ENCODE measurements at regions not wholly inside any gene's neighbourhood (a gene's known extent, or its start where the extent isn't known, plus 50 kb on each side); places are given as distances from the start of the nearest gene placed in this dataset.

DNA sequence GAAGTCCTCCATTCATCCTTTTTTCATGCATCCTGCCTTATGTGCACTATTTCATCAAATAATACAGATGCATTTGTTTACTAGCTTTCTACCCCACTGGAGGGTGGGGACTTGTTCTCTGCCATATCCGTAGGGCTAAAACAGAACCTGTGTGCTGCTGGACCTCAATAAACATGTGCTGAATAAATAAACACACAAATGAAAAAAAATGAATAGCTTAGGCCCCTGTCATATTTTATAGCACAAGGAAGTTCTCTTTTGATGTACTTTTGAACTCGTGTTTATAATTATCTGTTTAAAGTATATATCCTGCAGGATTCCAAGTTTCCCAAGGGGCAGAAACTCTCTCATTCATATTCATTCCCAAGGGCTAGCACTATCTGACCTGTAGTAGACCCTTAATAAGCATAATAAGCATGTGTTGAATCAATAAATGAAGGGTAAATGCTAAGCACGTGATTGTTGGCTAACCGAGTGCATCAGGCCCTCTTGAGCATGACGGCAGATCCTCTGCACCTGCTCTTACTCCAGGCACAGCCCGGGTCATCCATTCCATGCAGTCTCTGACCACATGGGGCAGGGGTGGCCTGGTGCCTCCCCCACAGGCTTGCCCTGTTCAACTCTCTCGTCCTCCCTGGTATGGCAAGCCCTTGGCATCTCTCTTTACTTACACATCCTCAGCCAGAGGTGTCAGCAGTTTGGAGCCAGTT is 474.1 kb upstream of the ZMIZ1 start:
- CTCF ChIA-PET: interaction anchor here (0.7 kb wide), 1 partner anchor 1045 kb away, joined by 3 read pairs; no protein-coding TSS in a partner anchor
- H3K9me3 Mint-ChIP-seq (ENCODE audit: insufficient read depth): no peaks in the 10 kb centered on the region

DNA sequence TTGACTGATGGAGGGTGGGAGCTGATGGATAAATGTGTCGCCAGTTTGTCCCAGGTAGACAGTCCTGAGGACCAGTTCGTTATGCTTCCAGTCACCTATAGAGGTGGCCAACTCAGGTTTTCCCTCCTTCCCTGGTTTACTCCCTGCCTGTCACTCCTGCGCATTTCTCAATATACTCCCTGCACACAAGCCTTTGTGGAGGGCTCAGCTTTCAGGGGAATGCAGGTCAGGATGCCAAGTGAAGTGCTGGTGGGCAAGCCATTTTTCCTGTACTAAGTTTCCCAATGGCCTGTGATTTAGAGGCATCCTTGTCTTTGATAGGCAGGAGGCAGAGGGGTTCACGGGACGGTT is 473.5 kb upstream of the ZMIZ1 start:
- WGBS (ENCODE audit: insufficient coverage): 60% methylated on average over 1 of the region's 5 CpGs
- no peak overlapping the region for H3K9ac ChIP-seq (ENCODE audit: low read length)
- Mint-ChIP-seq H3K4me3 (no peak overlapping the region), H3K27ac (no peak overlapping the region), H3K4me1 (no peaks in the 10 kb centered on the region), H3K9me3 (ENCODE audit: insufficient read depth) (no peaks in the 10 kb centered on the region), H3K27me3 (peaks cover 18% of the 10 kb centered on the region)
- ChIA-PET CTCF (interaction anchor here (0.7 kb wide), 1 partner anchor 1046 kb away, joined by 3 read pairs; no protein-coding TSS in a partner anchor), POLR2A (no interaction called here)
- H3K4me1 ChIP-seq (ENCODE audit: control insufficient read depth in 2 of 2, insufficient read depth in 2 of 2, low read length in 2 of 2): no peaks in the 10 kb centered on the region
- DNase-seq: no peak
- H4K20me1 ChIP-seq (ENCODE audit: control insufficient read depth, insufficient read depth, low read length, poor library complexity, severe bottlenecking): no peaks in the 10 kb centered on the region
- H3K4me3 ChIP-seq (ENCODE audit: control extremely low read depth in 1 of 5, extremely low read depth in 1 of 5, insufficient read depth in 1 of 5, low read depth in 2 of 5, low read length in 4 of 5): no peak overlapping the region
- H2AFZ ChIP-seq (ENCODE audit: insufficient read depth, low read depth, low read length, poor library complexity, severe bottlenecking): no peak overlapping the region
- H3K79me2 ChIP-seq (ENCODE audit: control insufficient read depth, insufficient read depth, low read length): no peaks in the 10 kb centered on the region
- peaks cover 0 to 7% (median 0%) of the 10 kb centered on the region in 4 experiments for H3K27me3 ChIP-seq (replicated peaks in 1 of 4; ENCODE audit: control extremely low read depth in 1 of 4, control insufficient read depth in 3 of 4, insufficient read depth in 4 of 4, low read length in 3 of 4)
- no peaks in the 10 kb centered on the region for H3K36me3 ChIP-seq (replicated peaks in 1 of 2; ENCODE audit: control extremely low read depth in 1 of 2, control insufficient read depth in 1 of 2, extremely low read depth in 1 of 2, insufficient read depth in 2 of 2, low read length in 1 of 2)
- intact Hi-C loops (cut with micrococcal nuclease): no loop called here
- ATAC-seq (ENCODE audit: low read depth): no peak
- TF ChIP-seq, protein P1, sequence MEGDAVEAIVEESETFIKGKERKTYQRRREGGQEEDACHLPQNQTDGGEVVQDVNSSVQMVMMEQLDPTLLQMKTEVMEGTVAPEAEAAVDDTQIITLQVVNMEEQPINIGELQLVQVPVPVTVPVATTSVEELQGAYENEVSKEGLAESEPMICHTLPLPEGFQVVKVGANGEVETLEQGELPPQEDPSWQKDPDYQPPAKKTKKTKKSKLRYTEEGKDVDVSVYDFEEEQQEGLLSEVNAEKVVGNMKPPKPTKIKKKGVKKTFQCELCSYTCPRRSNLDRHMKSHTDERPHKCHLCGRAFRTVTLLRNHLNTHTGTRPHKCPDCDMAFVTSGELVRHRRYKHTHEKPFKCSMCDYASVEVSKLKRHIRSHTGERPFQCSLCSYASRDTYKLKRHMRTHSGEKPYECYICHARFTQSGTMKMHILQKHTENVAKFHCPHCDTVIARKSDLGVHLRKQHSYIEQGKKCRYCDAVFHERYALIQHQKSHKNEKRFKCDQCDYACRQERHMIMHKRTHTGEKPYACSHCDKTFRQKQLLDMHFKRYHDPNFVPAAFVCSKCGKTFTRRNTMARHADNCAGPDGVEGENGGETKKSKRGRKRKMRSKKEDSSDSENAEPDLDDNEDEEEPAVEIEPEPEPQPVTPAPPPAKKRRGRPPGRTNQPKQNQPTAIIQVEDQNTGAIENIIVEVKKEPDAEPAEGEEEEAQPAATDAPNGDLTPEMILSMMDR (IDR thresholded peaks at IDR 0.05): no peak
- no peak for TF ChIP-seq EZH2 (IDR thresholded peaks at IDR 0.05; ENCODE audit: borderline replicate concordance, insufficient read depth, low read depth, low read length, poor library complexity, severe bottlenecking)
- H3K4me2 ChIP-seq (replicated peaks; ENCODE audit: low read depth, low read length, poor library complexity, severe bottlenecking): no peak overlapping the region
- H3K9me3 ChIP-seq (ENCODE audit: control extremely low read depth in 1 of 3, control insufficient read depth in 2 of 3, insufficient read depth in 1 of 3, low read length in 2 of 3): no peaks in the 10 kb centered on the region
- H3K27ac ChIP-seq (ENCODE audit: low read length in 2 of 2): no peak overlapping the region

More for the DNA sequence above, 474.1 kb upstream of the ZMIZ1 start:
- ATAC-seq (ENCODE audit: low read depth) (no peak), DNase-seq (no peak)
- no peak overlapping the region for H2AFZ ChIP-seq (ENCODE audit: insufficient read depth, low read depth, low read length, poor library complexity, severe bottlenecking)
- peaks cover 18% of the 10 kb centered on the region for H3K27me3 Mint-ChIP-seq
- no peak overlapping the region for H3K27ac Mint-ChIP-seq
- H3K9me3 ChIP-seq (ENCODE audit: control extremely low read depth in 1 of 3, control insufficient read depth in 2 of 3, insufficient read depth in 1 of 3, low read length in 2 of 3): no peaks in the 10 kb centered on the region
- H4K20me1 ChIP-seq (ENCODE audit: control insufficient read depth, insufficient read depth, low read length, poor library complexity, severe bottlenecking): no peaks in the 10 kb centered on the region
- no peaks in the 10 kb centered on the region for H3K36me3 ChIP-seq (replicated peaks in 1 of 2; ENCODE audit: control extremely low read depth in 1 of 2, control insufficient read depth in 1 of 2, extremely low read depth in 1 of 2, insufficient read depth in 2 of 2, low read length in 1 of 2)
- no peak overlapping the region for H3K27ac ChIP-seq (ENCODE audit: low read length in 2 of 2)
- intact Hi-C loops (cut with micrococcal nuclease): no loop called here
- H3K4me3 ChIP-seq (ENCODE audit: control extremely low read depth in 1 of 5, extremely low read depth in 1 of 5, insufficient read depth in 1 of 5, low read depth in 2 of 5, low read length in 4 of 5): no peak overlapping the region
- TF ChIP-seq, protein P1 (IDR thresholded peaks at IDR 0.05): no peak
- no peak for TF ChIP-seq EZH2 (IDR thresholded peaks at IDR 0.05; ENCODE audit: borderline replicate concordance, insufficient read depth, low read depth, low read length, poor library complexity, severe bottlenecking)
- POLR2A ChIA-PET: no interaction called here
- no peaks in the 10 kb centered on the region for H3K4me1 Mint-ChIP-seq
- H3K4me2 ChIP-seq (replicated peaks; ENCODE audit: low read depth, low read length, poor library complexity, severe bottlenecking): no peak overlapping the region
- no peak overlapping the region for H3K9ac ChIP-seq (ENCODE audit: low read length)
- H3K27me3 ChIP-seq (replicated peaks in 1 of 4; ENCODE audit: control extremely low read depth in 1 of 4, control insufficient read depth in 3 of 4, insufficient read depth in 4 of 4, low read length in 3 of 4): peaks cover 0 to 7% (median 0%) of the 10 kb centered on the region in 4 experiments
- 88% methylated on average over 4 of the region's 7 CpGs for WGBS (ENCODE audit: insufficient coverage)
- H3K4me1 ChIP-seq (ENCODE audit: control insufficient read depth in 2 of 2, insufficient read depth in 2 of 2, low read length in 2 of 2): no peaks in the 10 kb centered on the region
- no peak overlapping the region for H3K4me3 Mint-ChIP-seq
- no peaks in the 10 kb centered on the region for H3K79me2 ChIP-seq (ENCODE audit: control insufficient read depth, insufficient read depth, low read length)
